ENCODE measurements at regions not wholly inside any gene's neighbourhood (a gene's known extent, or its start where the extent isn't known, plus 50 kb on each side); places are given as distances from the start of the nearest gene placed in this dataset.

DNA sequence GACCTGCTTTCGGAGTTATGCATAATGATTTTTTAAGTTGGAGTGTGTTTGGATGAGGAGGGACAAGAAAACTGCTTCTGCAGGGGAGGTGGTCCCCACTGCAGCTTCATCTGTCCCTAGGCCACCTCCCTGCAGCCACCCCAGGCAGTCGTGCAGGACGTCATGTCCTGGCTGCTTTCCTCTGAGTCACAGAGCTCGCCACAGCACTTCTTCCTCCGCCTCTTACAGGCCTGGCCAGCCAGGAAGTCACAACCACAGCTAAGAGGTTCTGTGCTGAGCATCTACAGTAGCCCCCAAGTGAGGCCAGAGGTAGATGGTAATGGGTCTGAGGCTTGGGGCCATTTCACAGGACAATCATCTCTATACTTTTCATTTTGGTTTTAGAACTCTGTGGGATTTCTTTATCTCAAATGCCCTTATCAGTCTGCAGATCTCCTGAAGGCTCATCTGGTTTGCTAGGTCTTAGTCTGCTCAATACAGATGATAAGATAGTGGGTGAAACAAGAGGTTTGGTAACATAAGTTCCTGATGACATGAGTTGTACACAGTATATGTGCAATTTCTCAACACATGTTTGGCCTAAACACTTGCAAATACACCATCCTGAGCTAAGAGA lies 106.4 kb downstream of the ARF6 start:
- ATAC-seq, result peak; percentile 32

DNA sequence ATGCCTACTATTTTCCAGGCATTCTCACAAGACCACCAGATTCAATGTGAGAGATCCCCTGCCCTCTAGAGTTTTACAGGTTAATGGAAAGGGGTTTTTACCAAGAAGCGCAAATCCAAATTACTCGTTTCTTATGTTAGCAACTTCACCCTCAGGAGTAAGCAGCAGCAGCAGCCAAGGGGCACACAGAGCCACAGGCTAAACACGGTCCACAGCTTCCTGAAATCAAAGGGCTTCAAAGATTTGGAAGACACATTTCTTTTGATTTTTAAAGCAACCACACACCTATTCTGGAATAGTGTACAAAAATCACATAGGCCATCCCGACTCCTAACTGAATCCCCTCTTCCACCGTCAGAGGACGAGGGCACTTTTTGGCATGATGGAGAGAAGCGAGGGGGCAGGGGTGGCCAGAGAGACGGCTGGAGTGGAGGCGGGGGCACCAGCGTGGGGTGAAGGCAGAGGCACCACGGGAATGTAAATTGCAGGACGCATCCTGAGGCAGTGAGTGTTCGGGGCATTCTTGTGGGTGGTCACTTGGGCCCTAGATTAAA lies 107.0 kb downstream of the ARF6 start:
- TF ChIP-seq ISL1 (CRISPR knock-in tag; IDR thresholded peaks at IDR 0.05) (no peak), GLIS3 (CRISPR knock-in tag; IDR thresholded peaks at IDR 0.05) (no peak), CSDC2 (CRISPR knock-in tag; IDR thresholded peaks at IDR 0.05) (no peak), PPARA (CRISPR knock-in tag; IDR thresholded peaks at IDR 0.05; ENCODE audit: borderline replicate concordance) (no peak), ZNF8 (CRISPR knock-in tag; IDR thresholded peaks at IDR 0.05) (no peak), BACH2 (CRISPR knock-in tag; IDR thresholded peaks at IDR 0.05; ENCODE audit: borderline replicate concordance) (no peak), ZC3H10 (CRISPR knock-in tag; IDR thresholded peaks at IDR 0.05) (no peak), RARB (CRISPR knock-in tag; IDR thresholded peaks at IDR 0.05) (no peak), TCF4 (CRISPR knock-in tag; IDR thresholded peaks at IDR 0.05; ENCODE audit: borderline replicate concordance) (no peak)
- TF ChIP-seq, protein P1, sequence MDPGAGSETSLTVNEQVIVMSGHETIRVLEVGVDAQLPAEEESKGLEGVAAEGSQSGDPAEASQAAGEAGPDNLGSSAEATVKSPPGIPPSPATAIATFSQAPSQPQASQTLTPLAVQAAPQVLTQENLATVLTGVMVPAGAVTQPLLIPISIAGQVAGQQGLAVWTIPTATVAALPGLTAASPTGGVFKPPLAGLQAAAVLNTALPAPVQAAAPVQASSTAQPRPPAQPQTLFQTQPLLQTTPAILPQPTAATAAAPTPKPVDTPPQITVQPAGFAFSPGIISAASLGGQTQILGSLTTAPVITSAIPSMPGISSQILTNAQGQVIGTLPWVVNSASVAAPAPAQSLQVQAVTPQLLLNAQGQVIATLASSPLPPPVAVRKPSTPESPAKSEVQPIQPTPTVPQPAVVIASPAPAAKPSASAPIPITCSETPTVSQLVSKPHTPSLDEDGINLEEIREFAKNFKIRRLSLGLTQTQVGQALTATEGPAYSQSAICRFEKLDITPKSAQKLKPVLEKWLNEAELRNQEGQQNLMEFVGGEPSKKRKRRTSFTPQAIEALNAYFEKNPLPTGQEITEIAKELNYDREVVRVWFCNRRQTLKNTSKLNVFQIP (CRISPR knock-in tag; IDR thresholded peaks at IDR 0.05; ENCODE audit: borderline replicate concordance, low read depth), result no peak
- TF ChIP-seq, protein P2, sequence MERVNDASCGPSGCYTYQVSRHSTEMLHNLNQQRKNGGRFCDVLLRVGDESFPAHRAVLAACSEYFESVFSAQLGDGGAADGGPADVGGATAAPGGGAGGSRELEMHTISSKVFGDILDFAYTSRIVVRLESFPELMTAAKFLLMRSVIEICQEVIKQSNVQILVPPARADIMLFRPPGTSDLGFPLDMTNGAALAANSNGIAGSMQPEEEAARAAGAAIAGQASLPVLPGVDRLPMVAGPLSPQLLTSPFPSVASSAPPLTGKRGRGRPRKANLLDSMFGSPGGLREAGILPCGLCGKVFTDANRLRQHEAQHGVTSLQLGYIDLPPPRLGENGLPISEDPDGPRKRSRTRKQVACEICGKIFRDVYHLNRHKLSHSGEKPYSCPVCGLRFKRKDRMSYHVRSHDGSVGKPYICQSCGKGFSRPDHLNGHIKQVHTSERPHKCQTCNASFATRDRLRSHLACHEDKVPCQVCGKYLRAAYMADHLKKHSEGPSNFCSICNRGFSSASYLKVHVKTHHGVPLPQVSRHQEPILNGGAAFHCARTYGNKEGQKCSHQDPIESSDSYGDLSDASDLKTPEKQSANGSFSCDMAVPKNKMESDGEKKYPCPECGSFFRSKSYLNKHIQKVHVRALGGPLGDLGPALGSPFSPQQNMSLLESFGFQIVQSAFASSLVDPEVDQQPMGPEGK (CRISPR knock-in tag; IDR thresholded peaks at IDR 0.05; ENCODE audit: borderline replicate concordance), result no peak
- ATAC-seq, result no peak

More for the DNA sequence above, 106.4 kb downstream of the ARF6 start:
- TF ChIP-seq PPARA (CRISPR knock-in tag; IDR thresholded peaks at IDR 0.05; ENCODE audit: borderline replicate concordance) (no peak), ZC3H10 (CRISPR knock-in tag; IDR thresholded peaks at IDR 0.05) (no peak), TCF4 (CRISPR knock-in tag; IDR thresholded peaks at IDR 0.05; ENCODE audit: borderline replicate concordance) (no peak), ZNF565 (CRISPR knock-in tag; conservative IDR thresholded peaks at IDR 0.05; ENCODE audit: low read depth) (no peak), GLIS3 (CRISPR knock-in tag; IDR thresholded peaks at IDR 0.05) (no peak), ZNF70 (CRISPR knock-in tag; IDR thresholded peaks at IDR 0.05) (no peak), SNAI2 (CRISPR knock-in tag; IDR thresholded peaks at IDR 0.05) (no peak), ZNF8 (CRISPR knock-in tag; IDR thresholded peaks at IDR 0.05) (no peak), CSDC2 (CRISPR knock-in tag; IDR thresholded peaks at IDR 0.05) (peak; percentile 22; the same call in 1 of the 2 replicates), TOX (CRISPR knock-in tag; IDR thresholded peaks at IDR 0.05; ENCODE audit: borderline replicate concordance) (no peak), ISL1 (CRISPR knock-in tag; IDR thresholded peaks at IDR 0.05) (no peak), ZFP30 (CRISPR knock-in tag; IDR thresholded peaks at IDR 0.05) (no peak), RARB (CRISPR knock-in tag; IDR thresholded peaks at IDR 0.05) (no peak), ESRRG (CRISPR knock-in tag; IDR thresholded peaks at IDR 0.05) (no peak), BACH2 (CRISPR knock-in tag; IDR thresholded peaks at IDR 0.05; ENCODE audit: borderline replicate concordance) (no peak), ZFP3 (CRISPR knock-in tag; IDR thresholded peaks at IDR 0.05) (no peak), OSR1 (CRISPR knock-in tag; IDR thresholded peaks at IDR 0.05) (0 out of 2 replicates have a peak, but pooled peaks have one; percentile 37)
- TF ChIP-seq, protein P3, sequence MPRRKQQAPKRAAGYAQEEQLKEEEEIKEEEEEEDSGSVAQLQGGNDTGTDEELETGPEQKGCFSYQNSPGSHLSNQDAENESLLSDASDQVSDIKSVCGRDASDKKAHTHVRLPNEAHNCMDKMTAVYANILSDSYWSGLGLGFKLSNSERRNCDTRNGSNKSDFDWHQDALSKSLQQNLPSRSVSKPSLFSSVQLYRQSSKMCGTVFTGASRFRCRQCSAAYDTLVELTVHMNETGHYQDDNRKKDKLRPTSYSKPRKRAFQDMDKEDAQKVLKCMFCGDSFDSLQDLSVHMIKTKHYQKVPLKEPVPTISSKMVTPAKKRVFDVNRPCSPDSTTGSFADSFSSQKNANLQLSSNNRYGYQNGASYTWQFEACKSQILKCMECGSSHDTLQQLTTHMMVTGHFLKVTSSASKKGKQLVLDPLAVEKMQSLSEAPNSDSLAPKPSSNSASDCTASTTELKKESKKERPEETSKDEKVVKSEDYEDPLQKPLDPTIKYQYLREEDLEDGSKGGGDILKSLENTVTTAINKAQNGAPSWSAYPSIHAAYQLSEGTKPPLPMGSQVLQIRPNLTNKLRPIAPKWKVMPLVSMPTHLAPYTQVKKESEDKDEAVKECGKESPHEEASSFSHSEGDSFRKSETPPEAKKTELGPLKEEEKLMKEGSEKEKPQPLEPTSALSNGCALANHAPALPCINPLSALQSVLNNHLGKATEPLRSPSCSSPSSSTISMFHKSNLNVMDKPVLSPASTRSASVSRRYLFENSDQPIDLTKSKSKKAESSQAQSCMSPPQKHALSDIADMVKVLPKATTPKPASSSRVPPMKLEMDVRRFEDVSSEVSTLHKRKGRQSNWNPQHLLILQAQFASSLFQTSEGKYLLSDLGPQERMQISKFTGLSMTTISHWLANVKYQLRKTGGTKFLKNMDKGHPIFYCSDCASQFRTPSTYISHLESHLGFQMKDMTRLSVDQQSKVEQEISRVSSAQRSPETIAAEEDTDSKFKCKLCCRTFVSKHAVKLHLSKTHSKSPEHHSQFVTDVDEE (CRISPR knock-in tag; IDR thresholded peaks at IDR 0.05), result 0 out of 2 replicates have a peak, but pooled peaks have one; percentile 17
- TF ChIP-seq, protein P4, sequence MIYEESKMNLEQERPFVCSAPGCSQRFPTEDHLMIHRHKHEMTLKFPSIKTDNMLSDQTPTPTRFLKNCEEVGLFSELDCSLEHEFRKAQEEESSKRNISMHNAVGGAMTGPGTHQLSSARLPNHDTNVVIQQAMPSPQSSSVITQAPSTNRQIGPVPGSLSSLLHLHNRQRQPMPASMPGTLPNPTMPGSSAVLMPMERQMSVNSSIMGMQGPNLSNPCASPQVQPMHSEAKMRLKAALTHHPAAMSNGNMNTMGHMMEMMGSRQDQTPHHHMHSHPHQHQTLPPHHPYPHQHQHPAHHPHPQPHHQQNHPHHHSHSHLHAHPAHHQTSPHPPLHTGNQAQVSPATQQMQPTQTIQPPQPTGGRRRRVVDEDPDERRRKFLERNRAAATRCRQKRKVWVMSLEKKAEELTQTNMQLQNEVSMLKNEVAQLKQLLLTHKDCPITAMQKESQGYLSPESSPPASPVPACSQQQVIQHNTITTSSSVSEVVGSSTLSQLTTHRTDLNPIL (CRISPR knock-in tag; IDR thresholded peaks at IDR 0.05; ENCODE audit: low read depth), result no peak
- TF ChIP-seq, protein P2 (CRISPR knock-in tag; IDR thresholded peaks at IDR 0.05; ENCODE audit: borderline replicate concordance), result no peak
- TF ChIP-seq, protein P1 (CRISPR knock-in tag; IDR thresholded peaks at IDR 0.05; ENCODE audit: borderline replicate concordance, low read depth), result no peak
- TF ChIP-seq, protein P5, sequence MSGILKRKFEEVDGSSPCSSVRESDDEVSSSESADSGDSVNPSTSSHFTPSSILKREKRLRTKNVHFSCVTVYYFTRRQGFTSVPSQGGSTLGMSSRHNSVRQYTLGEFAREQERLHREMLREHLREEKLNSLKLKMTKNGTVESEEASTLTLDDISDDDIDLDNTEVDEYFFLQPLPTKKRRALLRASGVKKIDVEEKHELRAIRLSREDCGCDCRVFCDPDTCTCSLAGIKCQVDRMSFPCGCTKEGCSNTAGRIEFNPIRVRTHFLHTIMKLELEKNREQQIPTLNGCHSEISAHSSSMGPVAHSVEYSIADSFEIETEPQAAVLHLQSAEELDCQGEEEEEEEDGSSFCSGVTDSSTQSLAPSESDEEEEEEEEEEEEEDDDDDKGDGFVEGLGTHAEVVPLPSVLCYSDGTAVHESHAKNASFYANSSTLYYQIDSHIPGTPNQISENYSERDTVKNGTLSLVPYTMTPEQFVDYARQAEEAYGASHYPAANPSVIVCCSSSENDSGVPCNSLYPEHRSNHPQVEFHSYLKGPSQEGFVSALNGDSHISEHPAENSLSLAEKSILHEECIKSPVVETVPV (CRISPR knock-in tag; IDR thresholded peaks at IDR 0.05), result no peak
